ENCODE measurements at regions not wholly inside any gene's neighbourhood (a gene's known extent, or its start where the extent isn't known, plus 50 kb on each side); places are given as distances from the start of the nearest gene placed in this dataset.

GRCh38 chr5:93653716-93654115 is 70.7 kb downstream of the NR2F1 start:
- no peak for DNase-seq (ENCODE audit: low read depth)
- in situ Hi-C loops (cut with HindIII; ENCODE audit: low sequenced_read_pairs) = no loop called here
- H3K4me3 ChIP-seq (ENCODE audit: low read depth, low read length) = no peak overlapping the region
- TF ChIP-seq, protein P1, sequence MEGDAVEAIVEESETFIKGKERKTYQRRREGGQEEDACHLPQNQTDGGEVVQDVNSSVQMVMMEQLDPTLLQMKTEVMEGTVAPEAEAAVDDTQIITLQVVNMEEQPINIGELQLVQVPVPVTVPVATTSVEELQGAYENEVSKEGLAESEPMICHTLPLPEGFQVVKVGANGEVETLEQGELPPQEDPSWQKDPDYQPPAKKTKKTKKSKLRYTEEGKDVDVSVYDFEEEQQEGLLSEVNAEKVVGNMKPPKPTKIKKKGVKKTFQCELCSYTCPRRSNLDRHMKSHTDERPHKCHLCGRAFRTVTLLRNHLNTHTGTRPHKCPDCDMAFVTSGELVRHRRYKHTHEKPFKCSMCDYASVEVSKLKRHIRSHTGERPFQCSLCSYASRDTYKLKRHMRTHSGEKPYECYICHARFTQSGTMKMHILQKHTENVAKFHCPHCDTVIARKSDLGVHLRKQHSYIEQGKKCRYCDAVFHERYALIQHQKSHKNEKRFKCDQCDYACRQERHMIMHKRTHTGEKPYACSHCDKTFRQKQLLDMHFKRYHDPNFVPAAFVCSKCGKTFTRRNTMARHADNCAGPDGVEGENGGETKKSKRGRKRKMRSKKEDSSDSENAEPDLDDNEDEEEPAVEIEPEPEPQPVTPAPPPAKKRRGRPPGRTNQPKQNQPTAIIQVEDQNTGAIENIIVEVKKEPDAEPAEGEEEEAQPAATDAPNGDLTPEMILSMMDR (IDR thresholded peaks at IDR 0.05; ENCODE audit: low read depth, low read length, missing control alignments) = no peak

DNA sequence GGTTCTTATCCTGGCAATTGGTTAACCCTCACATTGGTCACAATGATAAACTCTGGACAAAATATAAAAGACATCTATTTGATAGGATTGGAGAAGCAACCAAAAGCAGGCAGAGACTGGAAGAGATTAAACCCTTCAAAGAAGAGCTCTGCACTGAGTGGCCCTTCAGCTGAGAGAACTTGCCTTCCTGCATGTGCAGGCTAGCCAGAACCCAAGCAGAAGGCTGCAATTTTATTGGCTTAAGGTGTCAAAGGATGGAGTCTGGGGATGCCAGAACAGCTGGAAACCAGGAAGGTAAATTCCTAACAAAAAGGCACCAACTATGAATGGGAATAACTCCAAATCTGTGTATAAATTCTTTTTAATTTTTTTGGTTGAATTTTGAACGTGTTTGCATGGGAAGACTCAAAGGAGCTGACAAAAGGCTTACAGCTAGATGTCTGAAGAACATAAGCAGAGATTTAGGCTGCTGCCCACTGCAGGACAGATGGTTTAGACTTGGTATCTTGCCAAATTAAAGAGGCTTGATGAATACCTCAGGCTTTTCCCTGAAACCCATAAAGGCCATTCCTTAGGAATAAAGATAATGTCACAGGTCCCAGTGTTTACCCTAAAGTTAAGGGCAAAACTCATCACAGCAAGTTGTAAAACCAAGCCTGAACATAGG is 66.3 kb downstream of the NR2F1 start:
- TF ChIP-seq, protein P1 (IDR thresholded peaks at IDR 0.05; ENCODE audit: low read depth, low read length, missing control alignments) = no peak
- no peak overlapping the region for H3K4me3 ChIP-seq (ENCODE audit: low read depth, low read length)
- in situ Hi-C loops (cut with HindIII; ENCODE audit: low sequenced_read_pairs) = no loop called here
- no peak for DNase-seq (ENCODE audit: low read depth)

DNA sequence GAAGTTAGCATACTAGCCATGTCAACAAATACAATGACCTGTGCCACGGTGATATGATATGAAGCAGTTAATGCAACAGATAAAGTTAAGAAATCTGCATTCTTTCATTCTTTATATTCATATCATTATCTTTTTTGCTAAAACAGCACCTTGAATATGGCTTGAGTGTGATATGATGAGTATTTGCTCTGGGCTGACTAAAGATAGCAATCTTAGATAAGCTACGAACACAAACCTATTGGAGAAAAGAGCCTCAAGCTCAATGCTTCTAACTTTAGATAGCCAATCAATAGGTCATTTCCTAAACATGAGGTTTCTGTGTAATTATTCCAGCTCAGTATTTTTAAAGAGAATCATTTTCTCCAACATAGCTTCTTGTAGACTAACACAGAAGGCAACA is 61.7 kb downstream of the NR2F1 start:
- TF ChIP-seq, protein P1 (IDR thresholded peaks at IDR 0.05; ENCODE audit: low read depth, low read length, missing control alignments) = no peak
- H3K4me3 ChIP-seq (ENCODE audit: low read depth, low read length) = no peak overlapping the region
- in situ Hi-C loops (cut with HindIII; ENCODE audit: low sequenced_read_pairs) = no loop called here
- no peak for DNase-seq (ENCODE audit: low read depth)

All from astrocyte of the cerebellum (primary cell).